Right lobe of liver (tissue), 4 donors: ENCODE measurements at regions not wholly inside any gene's neighbourhood (a gene's known extent, or its start where the extent isn't known, plus 50 kb on each side); places are given as distances from the start of the nearest gene placed in this dataset.

Experiments
- CTCF ChIP-seq, 4 donors: fragments of 200-600 bp in 3 of 4; fragments of 450-650 bp in 1 of 4; IDR thresholded peaks; one replicate each; pipeline versions ENCODE4 v1.5.1 to v1.8.0; 2016 to 2022; ENCODE audit warnings: antibody characterized with exemption in 4 of 4, mild to moderate bottlenecking in 2 of 4
- POLR2A ChIP-seq: fragments of 450-650 bp; IDR thresholded peaks from one replicate; pipeline ENCODE4 v1.6.1; 2017; ENCODE audit warnings: antibody characterized with exemption, mild to moderate bottlenecking
- donor health status: DM: no; HTN: no; CAD: no.
- donor health status: DM: no; HTN: no; CAD: no.
- donor health status: DM: no; HTN: yes; CAD: no.

- TF ChIP-seq CTCF (IDR thresholded peaks at IDR 0.05) (no peak), POLR2A (no peak)
Measured at GRCh38 chr3:151962912-151963311, 89.5 kb downstream of the SUCNR1 start.
